ENCODE measurements at regions not wholly inside any gene's neighbourhood (a gene's known extent, or its start where the extent isn't known, plus 50 kb on each side); places are given as distances from the start of the nearest gene placed in this dataset.

GRCh38 chr18:67876871-67877270, 360.4 kb upstream of the DSEL start:
- Mint-ChIP-seq H3K27me3 (ENCODE audit: insufficient read depth, low read depth) (no peaks in the 10 kb centered on the region), H3K4me3 (peak overlapping the region; percentile 22), H3K9me3 (peaks cover 3% of the 10 kb centered on the region), H3K27ac (peak overlapping the region; percentile 86), H3K36me3 (no peaks in the 10 kb centered on the region), H3K4me1 (peaks cover 20% of the 10 kb centered on the region)
- TF ChIP-seq CTCF (IDR thresholded peaks at IDR 0.05) (no peak), EZH2 (IDR thresholded peaks at IDR 0.05) (no peak)
- no peaks in the 10 kb centered on the region for H3K27me3 ChIP-seq
- no peaks in the 10 kb centered on the region for H4K20me1 ChIP-seq (ENCODE audit: low read depth)
- peaks cover 9% of the 10 kb centered on the region for H3K4me1 ChIP-seq
- H3K4me3 ChIP-seq: no peak overlapping the region
- peak overlapping the region; percentile 51 for H3K4me2 ChIP-seq
- H3K9me3 ChIP-seq (ENCODE audit: low read depth): no peaks in the 10 kb centered on the region
- peak; percentile 58 for DNase-seq (ENCODE audit: low spot score)
- no peaks in the 10 kb centered on the region for H3K36me3 ChIP-seq
- no peaks in the 10 kb centered on the region for H3K79me2 ChIP-seq (ENCODE audit: low read depth)
- H2AFZ ChIP-seq (replicated peaks): no peak overlapping the region
- H3K9ac ChIP-seq: no peak overlapping the region
- no peaks in the 10 kb centered on the region for H3F3A ChIP-seq (ENCODE audit: low read depth)
- H3K27ac ChIP-seq: peak overlapping the region; percentile 78

- Histone ChIP-seq H3K4me2 (no peak overlapping the region), H3K79me2 (ENCODE audit: low read depth) (no peaks in the 10 kb centered on the region), H3K27ac (no peak overlapping the region), H3K36me3 (no peaks in the 10 kb centered on the region), H3K4me3 (no peak overlapping the region), H3K9me3 (ENCODE audit: low read depth) (no peaks in the 10 kb centered on the region), H2AFZ (replicated peaks) (no peak overlapping the region), H4K20me1 (ENCODE audit: low read depth) (no peaks in the 10 kb centered on the region), H3F3A (ENCODE audit: low read depth) (no peaks in the 10 kb centered on the region), H3K27me3 (no peaks in the 10 kb centered on the region), H3K9ac (no peak overlapping the region), H3K4me1 (peaks cover 9% of the 10 kb centered on the region)
- DNase-seq (ENCODE audit: low spot score): no peak
- H3K27ac Mint-ChIP-seq: peak overlapping the region; percentile 58
- H3K27me3 Mint-ChIP-seq (ENCODE audit: insufficient read depth, low read depth): no peaks in the 10 kb centered on the region
- no peak overlapping the region for H3K4me3 Mint-ChIP-seq
- H3K4me1 Mint-ChIP-seq: peaks cover 20% of the 10 kb centered on the region
- peaks cover 3% of the 10 kb centered on the region for H3K9me3 Mint-ChIP-seq
- no peaks in the 10 kb centered on the region for H3K36me3 Mint-ChIP-seq
- TF ChIP-seq EZH2 (IDR thresholded peaks at IDR 0.05): no peak
- no peak for TF ChIP-seq CTCF (IDR thresholded peaks at IDR 0.05)
- TF ChIP-seq EZH2phosphoT487 (IDR thresholded peaks at IDR 0.05): no peak
Observed at GRCh38 chr18:67875944-67876343, 359.4 kb upstream of the DSEL start.

- H3K27me3 ChIP-seq: no peaks in the 10 kb centered on the region
- H3K79me2 ChIP-seq (ENCODE audit: low read depth): no peaks in the 10 kb centered on the region
- TF ChIP-seq EZH2phosphoT487 (IDR thresholded peaks at IDR 0.05) (no peak), CTCF (IDR thresholded peaks at IDR 0.05) (no peak), EZH2 (IDR thresholded peaks at IDR 0.05) (no peak)
- Mint-ChIP-seq H3K4me1 (peaks cover 20% of the 10 kb centered on the region), H3K4me3 (no peak overlapping the region), H3K27me3 (ENCODE audit: insufficient read depth, low read depth) (no peaks in the 10 kb centered on the region), H3K27ac (no peak overlapping the region), H3K9me3 (peaks cover 2% of the 10 kb centered on the region), H3K36me3 (no peaks in the 10 kb centered on the region)
- no peak overlapping the region for H2AFZ ChIP-seq (replicated peaks)
- no peaks in the 10 kb centered on the region for H3K36me3 ChIP-seq
- peak; percentile 11 for DNase-seq (ENCODE audit: low spot score)
- no peak overlapping the region for H3K27ac ChIP-seq
- no peaks in the 10 kb centered on the region for H4K20me1 ChIP-seq (ENCODE audit: low read depth)
- H3K9me3 ChIP-seq (ENCODE audit: low read depth): no peaks in the 10 kb centered on the region
- H3K9ac ChIP-seq: no peak overlapping the region
- H3K4me1 ChIP-seq: peaks cover 9% of the 10 kb centered on the region
- H3K4me3 ChIP-seq: no peak overlapping the region
- H3K4me2 ChIP-seq: no peak overlapping the region
- H3F3A ChIP-seq (ENCODE audit: low read depth): no peaks in the 10 kb centered on the region
Observed at GRCh38 chr18:67875060-67875459, 358.5 kb upstream of the DSEL start.
